Mucosa of descending colon (tissue), 3 donors: ENCODE measurements at regions not wholly inside any gene's neighbourhood (a gene's known extent, or its start where the extent isn't known, plus 50 kb on each side); places are given as distances from the start of the nearest gene placed in this dataset.

ENCODE experiments used
- ATAC-seq: fragments of 200-7000 bp; cut with Tn5 transposase; one replicate; pipeline ENCODE4 v1.9.1; 2020; ENCODE audit warnings: mild to moderate bottlenecking, moderate library complexity
- DNase-seq, 3 donors: peaks; one replicate each; pipeline ENCODE4 v3.0.0-alpha.2; 2020
- H3K36me3 ChIP-seq: fragments of 200-600 bp; one replicate; pipeline ENCODE4 v1.8.0; 2021; ENCODE audit warnings: low read depth, mild to moderate bottlenecking
- H3K4me1 ChIP-seq: fragments of 200-600 bp; one replicate; pipeline ENCODE4 v1.8.0; 2021; ENCODE audit warnings: low read depth, mild to moderate bottlenecking
- H3K4me3 ChIP-seq: fragments of 200-600 bp; one replicate; pipeline ENCODE4 v1.8.0; 2021; ENCODE audit warnings: mild to moderate bottlenecking
- H3K9me3 ChIP-seq: fragments of 200-600 bp; one replicate; pipeline ENCODE4 v1.8.0; 2021; ENCODE audit warnings: mild to moderate bottlenecking
- CTCF ChIP-seq: fragments of 200-600 bp; IDR thresholded peaks from one replicate; pipeline ENCODE4 v1.8.0; 2022; ENCODE audit warnings: antibody characterized with exemption, mild to moderate bottlenecking
- intact Hi-C, 2 donors: fragments of 100-400 bp; cut with DNase I in 1 of 2; cut with micrococcal nuclease in 1 of 2; formaldehyde crosslinking; loops; one replicate each; pipeline versions ENCODE4 v1.11.0 to v1.11.1; 2022; cut with DNase I, micrococcal nuclease
- donor health status: DM: no; HTN: no; CAD: no; lungs with moderate emphysema.
- donor health status: DM: no; HTN: no; CAD: no.
- donor health status: DM: no; HTN: yes; CAD: no.

- TF ChIP-seq CTCF = no peak
- H3K4me1 ChIP-seq = no peaks in the 10 kb centered on the region
- intact Hi-C loops = no loop called here
- no peaks in the 10 kb centered on the region for H3K36me3 ChIP-seq
- no peak for ATAC-seq
- no peak overlapping the region for H3K4me3 ChIP-seq
- DNase-seq = no peak
- no peaks in the 10 kb centered on the region for H3K9me3 ChIP-seq
Observed at GRCh38 chr11:127110542-127110941, 110.0 kb upstream of the KIRREL3 start.

DNA sequence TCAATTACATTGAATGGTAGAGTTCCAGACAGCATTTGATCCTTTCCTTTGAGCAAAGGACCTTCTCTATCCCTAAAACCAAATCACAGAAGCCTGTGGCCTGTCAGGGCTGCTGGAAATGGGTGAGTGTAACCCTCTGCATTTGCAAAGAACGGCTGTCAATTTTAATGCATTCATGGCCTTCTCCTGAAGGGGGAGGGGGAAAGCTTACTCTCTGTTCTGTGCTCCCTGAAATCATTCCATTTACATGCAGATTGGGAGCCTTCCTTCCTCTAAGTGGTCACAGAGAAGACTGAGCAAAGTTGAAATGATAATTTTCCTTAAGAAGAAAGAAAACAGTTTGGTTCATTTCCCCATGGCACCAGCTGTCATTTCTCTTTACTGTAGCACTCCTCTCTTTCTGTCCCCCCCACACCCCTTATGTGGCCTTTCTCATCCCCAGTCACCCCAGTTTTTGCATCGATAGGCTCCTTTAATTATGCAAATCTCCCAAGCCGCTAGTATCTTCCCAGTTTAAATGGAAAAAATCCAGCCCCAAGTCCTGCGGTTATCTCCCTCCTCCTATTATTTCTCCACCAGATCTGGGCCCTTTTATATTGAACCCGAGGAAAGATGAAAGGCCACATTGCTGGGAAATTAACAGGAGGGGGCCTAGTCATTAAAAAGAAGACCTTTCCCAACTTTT, 109.4 kb upstream of the KIRREL3 start:
- Histone ChIP-seq H3K36me3 (no peaks in the 10 kb centered on the region), H3K9me3 (no peaks in the 10 kb centered on the region), H3K4me3 (no peak overlapping the region), H3K4me1 (no peaks in the 10 kb centered on the region)
- intact Hi-C loops = no loop called here
- TF ChIP-seq CTCF = no peak
- DNase-seq (no peak), ATAC-seq (no peak)

DNA sequence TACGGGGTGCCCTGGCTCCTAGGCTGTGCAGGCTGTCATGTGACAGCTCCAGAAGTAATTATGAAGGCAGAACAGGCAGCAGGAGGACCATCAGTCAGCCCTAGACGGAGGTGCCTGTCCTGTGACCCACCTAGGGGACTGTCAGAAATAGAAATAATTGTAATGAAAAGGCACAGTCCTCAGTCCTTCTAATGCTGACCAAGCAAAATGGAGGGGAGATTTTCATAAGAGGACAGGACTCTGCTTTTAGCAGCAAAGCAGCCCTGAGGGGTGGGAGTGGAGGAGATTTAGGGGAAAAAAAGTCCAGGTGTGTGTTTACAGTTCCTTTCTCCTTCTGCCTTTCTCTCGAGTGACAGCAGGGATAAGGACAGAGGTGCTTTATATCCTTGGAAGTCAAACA, 108.3 kb upstream of the KIRREL3 start:
- no peak for TF ChIP-seq CTCF

DNA sequence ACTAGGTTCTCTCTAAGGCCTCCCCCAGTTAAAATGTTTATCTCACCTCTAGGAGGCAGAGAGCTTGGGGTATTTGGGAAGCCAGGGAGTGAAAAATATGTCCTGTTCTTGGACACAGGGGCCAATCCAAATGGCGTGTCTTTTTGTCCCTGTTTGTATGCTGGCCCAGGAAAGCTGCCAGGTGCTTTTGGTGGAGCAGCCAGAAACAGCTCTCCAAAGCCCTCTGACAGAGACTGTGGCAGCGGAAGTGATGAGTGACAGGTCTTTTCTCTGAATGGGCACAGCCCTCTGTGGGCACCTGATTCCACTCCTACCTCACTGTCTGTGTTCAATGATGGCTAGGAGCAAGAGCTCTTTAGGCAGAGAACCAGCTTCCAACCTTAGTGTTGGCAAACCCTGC, 106.4 kb upstream of the KIRREL3 start:
- Histone ChIP-seq H3K9me3 (no peaks in the 10 kb centered on the region), H3K36me3 (no peaks in the 10 kb centered on the region), H3K4me1 (no peaks in the 10 kb centered on the region), H3K4me3 (no peak overlapping the region)
- no peak for ATAC-seq
- DNase-seq = no peak
- TF ChIP-seq CTCF = no peak
- intact Hi-C loops = no loop called here

More for the DNA sequence above, 108.3 kb upstream of the KIRREL3 start:
- DNase-seq (no peak), ATAC-seq (no peak)
- Histone ChIP-seq H3K4me3 (no peak overlapping the region), H3K9me3 (no peaks in the 10 kb centered on the region), H3K4me1 (no peaks in the 10 kb centered on the region), H3K36me3 (no peaks in the 10 kb centered on the region)
- intact Hi-C loops = no loop called here

GRCh38 chr11:127105593-127106541, 105.3 kb upstream of the KIRREL3 start:
- Histone ChIP-seq H3K4me1 (no peaks in the 10 kb centered on the region), H3K9me3 (no peaks in the 10 kb centered on the region), H3K36me3 (no peaks in the 10 kb centered on the region), H3K4me3 (no peak overlapping the region)
- intact Hi-C loops = no loop called here
- no peak for TF ChIP-seq CTCF
- ATAC-seq (no peak), DNase-seq (no peak)
